HG03432 (cell line): ENCODE measurements at regions not wholly inside any gene's neighbourhood (a gene's known extent, or its start where the extent isn't known, plus 50 kb on each side); places are given as distances from the start of the nearest gene placed in this dataset.
"Not testable (repeated sequence)": the region's sequence is repeated elsewhere in the genome, so short reads cannot be mapped to it uniquely, and the experiment has no call there.

ENCODE experiments used
- ATAC-seq: cut with Tn5 transposase; IDR thresholded peaks from one replicate; pipeline ENCODE4 v1.9.1; 2021; ENCODE audit warnings: mild to moderate bottlenecking, moderate library complexity; ENCODE audit not compliant: unreplicated experiment

- no peak for ATAC-seq
Observed at GRCh38 chr1:165147799-165148198, 208.7 kb downstream of the LMX1A start.

DNA sequence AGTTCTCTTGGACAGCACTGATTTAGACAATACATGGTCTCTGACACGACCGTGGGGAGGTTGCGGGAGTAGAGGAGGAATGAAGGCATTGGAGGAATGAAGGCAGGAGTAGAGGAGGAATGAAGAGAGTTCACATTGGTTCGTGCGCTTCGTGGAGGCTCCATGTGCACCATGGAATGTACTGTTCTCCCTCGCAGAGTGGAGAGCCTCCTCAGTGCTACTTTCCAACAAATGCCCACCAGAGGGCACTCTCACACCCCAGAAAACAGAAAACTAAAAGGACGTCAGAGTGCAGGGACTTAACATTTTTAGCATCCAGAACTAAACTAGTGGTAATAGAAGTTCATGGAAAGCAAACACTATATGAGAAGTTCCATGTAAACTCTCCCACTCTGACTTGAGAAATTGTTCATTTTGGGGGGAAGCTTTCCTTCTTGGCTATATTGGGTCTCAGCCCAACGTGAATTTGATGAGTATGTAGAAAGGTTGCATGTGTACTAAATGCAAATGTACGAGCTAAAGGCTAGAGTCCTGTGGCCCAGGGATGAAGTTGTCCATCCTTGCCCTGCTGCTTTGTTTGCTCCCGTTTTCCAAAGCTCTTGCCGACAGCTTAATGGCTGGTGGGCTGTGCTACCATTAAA lies 211.6 kb downstream of the LMX1A start:
- peak; percentile 85 for ATAC-seq

GRCh38 chr1:165143437-165144065 lies 213.0 kb downstream of the LMX1A start:
- ATAC-seq = no peak

DNA sequence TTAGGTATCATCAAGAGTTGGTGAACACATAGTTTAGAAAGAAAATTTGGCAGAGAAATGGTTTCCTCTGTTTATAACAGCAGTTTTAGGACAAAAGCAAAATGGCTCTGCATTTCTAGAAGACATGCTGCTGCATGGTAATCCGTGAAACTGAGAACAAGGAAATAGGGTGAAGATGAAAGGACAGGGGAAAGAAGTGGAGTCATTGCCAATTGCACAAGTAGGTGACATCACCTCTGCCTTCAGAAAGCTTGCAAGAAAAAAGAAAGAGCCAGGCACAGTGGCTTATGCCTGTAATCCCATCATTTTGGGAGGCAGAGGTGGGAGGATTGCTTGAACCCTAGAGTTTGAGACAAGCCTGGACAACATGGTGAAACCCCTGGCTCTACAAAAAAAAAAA lies 217.6 kb downstream of the LMX1A start:
- no peak for ATAC-seq

DNA sequence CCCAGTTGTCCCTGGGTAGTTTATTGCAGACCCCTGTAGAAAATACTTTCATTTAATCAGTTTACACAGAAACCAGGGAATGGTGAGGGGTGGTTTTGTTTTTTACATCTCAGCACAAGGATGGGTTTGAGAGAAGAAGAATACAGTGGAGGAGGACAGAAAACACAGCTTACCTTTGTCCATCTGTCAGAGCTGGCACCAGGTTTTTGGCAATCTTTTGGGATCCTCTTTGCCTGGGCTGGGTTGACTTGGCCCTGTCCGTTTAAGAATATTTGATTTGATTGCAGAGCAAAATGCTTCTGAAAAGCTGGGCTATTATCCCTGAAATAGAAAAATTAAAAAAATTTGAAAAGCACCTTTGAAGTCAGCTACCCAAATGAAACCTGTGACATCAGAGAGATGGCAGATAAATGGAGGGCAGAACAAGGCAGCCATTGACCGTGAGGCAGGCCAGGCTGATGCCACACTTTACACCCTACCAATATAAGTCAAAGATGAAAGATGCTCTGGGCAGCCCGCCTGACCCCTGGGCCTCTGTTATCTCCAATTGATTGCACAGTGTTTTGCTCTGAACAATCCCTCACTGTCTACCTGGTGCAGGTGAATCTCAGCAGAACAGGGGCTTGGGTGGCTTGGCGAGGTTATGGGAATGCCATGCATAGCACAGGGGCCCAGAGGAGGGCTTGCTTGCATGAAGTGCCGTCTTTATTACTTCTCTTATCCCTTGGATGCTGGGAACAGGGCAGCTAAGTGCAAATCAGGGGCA lies 218.8 kb downstream of the LMX1A start:
- ATAC-seq = no peak

GRCh38 chr1:165134431-165134830 lies 222.1 kb downstream of the LMX1A start:
- ATAC-seq = no peak

DNA sequence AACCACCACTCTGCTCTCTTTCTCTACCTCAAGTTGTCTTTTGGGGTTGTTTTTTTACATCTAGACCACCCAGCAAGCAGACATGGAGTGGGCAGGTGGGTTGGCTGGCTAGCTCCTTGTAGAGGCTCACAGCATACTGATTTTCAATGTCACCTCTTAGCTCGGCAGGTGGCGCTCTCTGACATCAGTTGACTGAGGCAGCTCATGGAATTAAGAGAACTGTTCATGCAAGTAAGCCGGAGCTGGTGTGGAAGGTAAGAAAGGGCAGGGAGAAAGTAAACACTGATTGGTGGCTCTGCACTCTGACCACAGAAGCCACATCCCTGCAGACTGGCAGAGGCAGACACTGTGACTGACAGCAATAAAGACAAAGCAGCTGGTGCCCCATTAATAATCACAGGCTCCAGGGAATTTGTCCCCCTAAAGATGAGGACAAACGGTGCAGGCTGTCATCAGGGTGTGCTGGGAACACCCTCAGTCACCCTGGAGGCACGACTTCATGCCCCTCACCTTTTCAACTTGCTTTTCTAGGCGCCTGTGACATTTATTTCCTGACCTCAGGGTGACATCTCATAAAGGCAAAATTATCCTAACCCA lies 226.8 kb downstream of the LMX1A start:
- peak; percentile 76 for ATAC-seq

GRCh38 chr1:165124772-165125171 lies 231.7 kb downstream of the LMX1A start:
- ATAC-seq = no peak

- no peak for ATAC-seq
Observed at GRCh38 chr1:165119086-165119485, 237.4 kb downstream of the LMX1A start.

- no peak for ATAC-seq
Observed at GRCh38 chr1:165117482-165117881, 239.0 kb downstream of the LMX1A start.

DNA sequence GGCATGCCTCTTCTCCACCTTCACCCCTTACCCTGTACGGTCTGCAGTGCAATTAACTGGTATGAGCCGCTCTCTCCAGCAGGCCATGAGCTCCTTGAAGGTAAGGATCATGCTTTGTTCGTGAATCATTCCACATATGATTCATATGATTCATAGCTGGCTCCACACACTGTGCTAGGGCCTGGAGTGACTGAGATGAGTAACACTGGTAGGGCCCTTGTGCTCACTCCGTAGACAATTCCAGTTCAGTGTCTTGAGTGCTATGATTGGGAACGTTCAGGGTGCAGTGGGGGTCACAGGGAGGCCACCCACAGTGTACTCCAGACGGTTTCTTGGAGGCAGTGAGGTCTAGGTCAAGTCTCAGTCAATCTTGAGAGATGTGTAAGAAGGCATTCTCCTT lies 239.8 kb downstream of the LMX1A start:
- ATAC-seq = no peak

DNA sequence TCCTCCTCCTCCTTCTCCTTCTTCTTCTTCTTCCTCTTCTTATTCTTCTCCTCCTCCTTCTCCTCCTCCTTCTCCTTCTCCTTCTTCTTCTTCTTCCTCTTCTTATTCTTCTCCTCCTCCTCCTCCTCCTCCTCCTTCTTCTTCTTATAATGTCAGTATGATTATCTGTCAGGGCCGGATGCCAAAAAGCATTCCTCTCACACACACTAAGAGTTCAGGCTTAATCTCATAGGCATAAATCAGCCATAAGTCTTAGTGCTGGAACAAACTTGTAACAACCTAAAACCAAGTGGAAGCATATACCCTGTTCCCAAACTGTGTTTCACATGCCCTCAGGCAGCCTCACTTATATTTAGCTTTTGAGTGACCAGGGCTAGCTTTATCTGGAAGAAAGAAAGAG lies 240.3 kb downstream of the LMX1A start:
- no peak for ATAC-seq

- ATAC-seq = no peak
Observed at GRCh38 chr1:165114889-165115285, 241.6 kb downstream of the LMX1A start.

GRCh38 chr1:165114022-165114888 lies 242.3 kb downstream of the LMX1A start:
- ATAC-seq = no peak

- ATAC-seq = no peak
Observed at GRCh38 chr1:165112260-165112659, 244.3 kb downstream of the LMX1A start.

DNA sequence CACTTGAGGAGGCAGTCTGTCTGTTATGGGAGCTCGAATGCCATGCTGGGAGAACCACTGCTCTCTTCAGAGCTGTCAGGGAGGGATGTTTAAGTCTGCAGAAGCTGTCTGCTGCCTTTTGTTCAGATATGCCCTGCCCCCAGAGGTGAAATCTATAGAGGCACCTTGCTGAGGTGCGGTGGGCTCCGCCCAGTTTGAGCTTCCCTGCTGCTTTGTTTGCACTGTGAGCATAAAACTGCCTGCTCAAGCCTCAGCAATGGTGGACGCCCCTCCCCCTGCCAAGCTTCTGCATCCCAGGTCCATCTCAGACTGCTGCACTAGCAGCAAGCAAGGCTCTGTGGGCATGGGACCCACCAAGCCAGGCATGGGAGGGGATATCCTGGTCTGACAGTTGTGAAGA lies 247.5 kb downstream of the LMX1A start:
- ATAC-seq = no peak

DNA sequence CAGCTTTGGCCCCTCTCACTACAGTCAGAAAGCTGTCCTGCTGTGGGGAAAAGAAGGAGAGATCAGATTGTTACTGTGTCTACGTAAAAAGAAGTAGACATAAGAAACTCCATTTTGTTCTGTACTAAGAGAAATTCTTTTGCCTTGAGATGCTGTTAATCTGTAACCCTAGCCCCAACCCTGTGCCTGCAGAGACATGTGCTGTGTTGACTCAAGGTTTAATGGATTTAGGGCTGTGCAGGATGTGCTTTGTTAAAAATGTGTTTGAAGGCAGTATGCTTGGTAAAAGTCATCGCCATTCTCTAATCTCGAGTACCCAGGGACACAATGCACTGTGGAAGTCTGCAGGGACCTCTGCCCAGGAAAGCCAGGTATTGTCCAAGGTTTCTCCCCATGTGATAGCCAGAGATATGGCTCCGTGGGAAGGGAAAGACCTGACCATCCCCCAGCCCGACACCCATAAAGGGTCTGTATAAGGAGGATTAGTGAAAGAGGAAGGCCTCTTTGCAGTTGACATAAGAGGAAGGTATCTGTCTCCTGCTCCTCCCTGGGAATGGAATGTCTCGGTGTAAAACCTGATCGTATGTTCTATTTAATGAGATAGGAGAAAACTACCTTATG lies 263.9 kb downstream of the LMX1A start:
- not testable (repeated sequence) for ATAC-seq

DNA sequence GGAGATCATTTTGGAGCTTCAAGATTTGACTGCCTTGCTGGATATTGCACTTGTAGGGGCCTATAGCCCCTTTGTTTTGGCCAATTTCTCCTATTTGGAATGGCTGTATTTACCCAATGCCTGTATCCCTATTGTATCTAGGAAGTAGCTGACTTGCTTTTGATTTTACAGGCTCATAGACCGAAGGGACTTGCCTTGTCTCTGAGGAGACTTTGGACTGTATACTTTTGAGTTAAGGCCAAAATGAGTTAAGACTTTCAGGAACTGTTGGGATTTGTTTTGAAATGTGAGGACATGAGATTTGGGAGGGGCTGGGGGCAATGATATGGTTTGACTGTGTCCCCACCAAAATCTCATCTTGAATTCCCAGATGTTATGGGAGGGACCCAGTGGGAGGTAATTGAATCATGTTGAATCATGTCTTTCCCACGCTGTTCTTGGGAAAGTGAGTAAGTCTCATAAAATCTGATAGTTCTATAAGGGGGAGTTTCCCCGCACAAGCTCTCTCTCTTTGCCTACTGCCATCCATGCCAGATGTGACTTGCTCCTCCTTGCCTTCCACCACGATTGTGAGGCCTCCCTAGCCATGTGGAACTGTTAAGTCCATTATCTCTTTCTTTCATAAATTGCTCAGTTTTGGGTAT lies 276.1 kb downstream of the LMX1A start:
- ATAC-seq = no peak

GRCh38 chr1:165078391-165078790 lies 278.1 kb downstream of the LMX1A start:
- no peak for ATAC-seq
